NCI-H774 (cell line): ENCODE measurements at regions not wholly inside any gene's neighbourhood (a gene's known extent, or its start where the extent isn't known, plus 50 kb on each side); places are given as distances from the start of the nearest gene placed in this dataset.
"Not testable (repeated sequence)": the region's sequence is repeated elsewhere in the genome, so short reads cannot be mapped to it uniquely, and the experiment has no call there.

Experiments used
- DNase-seq: peaks from one replicate; lab custom pipeline; 2025; lab: John Stamatoyannopoulos, UW

DNA sequence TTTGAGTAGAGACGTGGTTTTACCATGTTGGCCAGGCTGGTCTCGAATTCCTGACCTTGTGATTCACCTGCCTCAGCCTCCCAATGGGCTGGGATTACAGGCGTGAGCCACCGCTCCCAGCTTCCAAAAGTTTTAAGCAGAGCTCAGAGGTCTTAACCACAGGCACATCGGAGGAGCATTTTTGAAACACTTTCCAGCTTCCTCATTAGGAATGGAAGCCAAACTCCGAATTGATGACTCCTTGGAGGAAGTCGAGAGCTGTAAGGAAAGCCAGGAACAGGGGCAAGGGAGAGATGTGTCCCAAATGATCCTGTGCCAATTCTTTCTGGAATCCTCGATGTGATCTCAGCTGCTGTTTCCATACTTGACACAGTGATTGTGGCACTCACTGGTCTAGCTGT, 56.2 kb upstream of the CCZ1B start:
- DNase-seq = not testable (repeated sequence)

DNA sequence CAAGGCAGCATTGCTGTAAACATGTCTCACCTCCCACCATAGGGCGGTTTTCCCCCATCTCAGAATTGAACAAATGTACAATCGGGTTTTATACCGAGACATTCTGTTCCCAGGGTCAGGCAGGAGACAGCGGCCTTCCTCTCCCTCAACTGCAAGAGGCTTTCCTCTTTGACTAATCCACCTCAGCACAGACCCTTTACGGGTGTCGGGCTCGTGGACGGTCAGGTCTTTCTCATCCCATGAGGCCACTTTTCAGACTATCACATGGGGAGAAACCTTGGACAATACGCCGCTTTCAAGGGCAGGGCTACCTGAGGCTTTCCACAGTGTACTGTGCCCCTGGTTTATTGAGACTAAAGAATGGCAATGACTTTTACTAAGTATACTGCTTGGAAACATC, 57.7 kb upstream of the CCZ1B start:
- not testable (repeated sequence) for DNase-seq

- no peak for DNase-seq
Measured at GRCh38 chr7:6886198-6886597, 60.1 kb upstream of the CCZ1B start.

DNA sequence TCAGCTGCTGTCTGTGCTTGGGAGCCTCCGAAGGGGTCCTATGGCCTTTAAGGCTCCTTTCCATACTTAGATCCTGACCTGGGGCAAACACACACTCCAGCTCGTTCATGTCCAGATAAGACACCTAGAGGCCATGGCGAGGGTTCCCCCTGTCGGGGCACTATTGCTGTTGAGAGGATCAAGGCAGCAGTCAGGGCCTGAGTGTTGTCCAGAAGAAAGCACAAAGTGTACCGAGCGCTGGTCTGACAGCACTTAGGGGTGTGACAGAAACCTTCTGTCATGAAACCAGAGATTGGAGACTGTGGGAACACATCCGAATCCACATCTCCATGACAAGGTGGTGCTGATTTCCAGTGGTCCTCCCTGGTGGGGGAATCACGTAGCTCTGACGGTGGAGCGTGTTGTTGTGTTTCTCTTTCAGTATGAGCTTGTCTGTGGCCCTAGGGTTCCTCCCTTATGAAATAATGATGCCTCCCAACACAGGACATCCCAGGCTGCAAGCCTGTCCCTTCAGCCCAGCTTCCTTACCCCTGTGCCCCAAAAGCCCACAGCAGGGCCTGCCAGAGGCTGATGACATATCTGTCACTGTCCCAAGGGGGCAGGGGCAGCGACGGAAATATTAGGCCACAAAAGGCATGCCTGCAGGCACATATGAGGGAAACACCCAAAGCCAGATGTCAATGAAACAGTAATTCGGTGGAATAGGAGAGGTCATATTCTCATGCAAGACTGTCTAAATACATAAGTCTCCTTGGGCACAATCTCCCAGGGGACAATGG, 62.4 kb upstream of the CCZ1B start:
- DNase-seq = not testable (repeated sequence)

DNA sequence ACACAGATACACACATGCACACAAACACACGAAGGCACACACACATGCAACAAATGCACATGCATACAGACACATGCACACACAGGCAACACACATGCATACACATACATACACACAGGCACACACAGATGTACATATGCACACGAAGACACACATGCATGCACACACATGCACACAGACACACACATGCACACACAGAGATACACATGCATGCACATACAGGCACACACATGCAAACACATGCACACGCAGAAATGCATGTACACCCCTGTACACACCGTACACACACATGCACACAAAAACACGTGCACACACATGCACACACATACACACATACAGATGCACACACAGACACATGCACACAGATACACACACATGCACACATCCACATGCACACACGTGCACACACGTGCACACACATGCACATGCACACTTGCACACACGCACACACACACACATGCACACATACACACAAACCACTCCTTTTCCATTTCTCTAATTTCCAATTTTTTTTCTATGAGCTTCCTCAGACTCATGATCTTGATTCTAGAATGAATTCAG, 63.3 kb upstream of the CCZ1B start:
- no peak for DNase-seq

DNA sequence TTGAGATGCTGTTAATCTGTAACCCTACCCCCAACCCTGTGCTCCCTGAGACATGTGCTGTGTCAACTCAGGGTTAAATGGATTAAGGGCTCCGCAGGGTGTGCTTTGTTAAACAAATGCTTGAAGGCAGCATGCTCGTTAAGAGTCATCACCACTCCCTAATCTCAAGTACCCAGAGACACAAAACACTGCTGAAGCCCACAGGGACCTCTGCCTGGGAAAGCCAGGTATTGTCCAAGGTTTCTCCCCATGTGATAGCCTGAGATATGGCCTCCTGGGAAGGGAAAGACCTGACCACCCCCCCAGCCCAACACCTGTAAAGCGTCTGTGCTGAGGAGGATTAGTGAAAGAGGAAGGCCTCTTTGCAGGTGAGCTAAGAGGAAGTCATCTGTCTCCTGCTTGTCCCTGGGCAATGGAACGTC, 76.0 kb upstream of the CCZ1B start:
- DNase-seq = not testable (repeated sequence)

GRCh38 chr7:6903289-6903688, 77.2 kb upstream of the CCZ1B start:
- not testable (repeated sequence) for DNase-seq

DNA sequence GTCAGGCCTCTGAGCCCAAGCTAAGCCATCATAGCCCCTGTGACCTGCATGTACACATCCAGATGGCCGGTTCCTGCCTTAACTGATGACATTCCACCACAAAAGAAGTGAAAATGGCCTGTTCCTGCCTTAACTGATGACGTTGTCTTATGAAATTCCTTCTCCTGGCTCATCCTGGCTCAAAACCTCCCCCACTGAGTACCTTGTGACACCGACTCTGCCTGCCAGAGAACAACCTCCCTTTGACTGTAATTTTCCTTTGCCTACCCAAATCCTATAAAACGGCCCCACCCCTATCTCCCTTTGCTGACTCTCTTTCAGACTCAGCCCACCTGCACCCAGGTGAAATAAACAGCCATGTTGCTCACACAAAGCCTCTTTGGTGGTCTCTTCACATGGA, 77.7 kb upstream of the CCZ1B start:
- DNase-seq = not testable (repeated sequence)

DNA sequence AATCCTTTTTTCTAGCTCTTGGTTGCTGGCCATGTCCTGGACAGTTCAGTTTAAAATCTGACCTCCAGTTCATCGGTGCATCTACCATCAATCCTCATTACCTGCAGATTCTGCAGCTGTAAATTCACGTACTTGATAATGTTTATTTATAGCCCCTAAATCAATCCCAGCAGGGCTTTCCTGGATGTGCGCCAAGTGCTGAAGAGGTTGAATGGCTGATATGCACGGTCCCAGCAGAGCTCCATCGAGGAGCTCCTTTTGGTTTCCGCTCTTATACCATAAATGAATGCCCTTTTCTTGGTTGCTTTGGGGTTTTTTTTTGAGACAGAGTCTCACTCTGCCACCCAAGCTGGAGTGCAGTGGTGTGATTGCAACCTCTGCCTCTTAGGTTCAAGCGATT, 91.2 kb upstream of the CCZ1B start:
- DNase-seq = no peak

DNA sequence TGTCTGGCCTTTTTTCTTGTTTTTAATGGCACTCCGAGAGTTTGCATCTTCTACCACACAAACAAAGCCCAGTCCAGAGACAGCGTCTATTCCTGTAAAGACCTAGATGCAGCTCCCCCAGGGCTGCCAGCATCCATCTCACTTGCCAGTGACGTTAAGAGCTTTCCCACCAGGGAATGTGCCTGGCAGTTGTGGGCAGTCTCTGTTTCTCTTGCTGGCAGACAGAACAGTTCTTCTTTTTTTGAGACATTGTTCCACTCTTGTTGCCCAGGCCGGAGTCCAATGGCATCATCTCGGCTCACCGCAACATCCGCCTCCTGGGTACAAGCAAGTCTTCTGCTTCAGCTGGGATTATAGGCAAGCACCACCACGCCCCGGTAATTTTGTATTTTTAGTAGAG, 93.1 kb upstream of the CCZ1B start:
- not testable (repeated sequence) for DNase-seq

GRCh38 chr7:6924523-6924922, 98.4 kb upstream of the CCZ1B start:
- not testable (repeated sequence) for DNase-seq

DNA sequence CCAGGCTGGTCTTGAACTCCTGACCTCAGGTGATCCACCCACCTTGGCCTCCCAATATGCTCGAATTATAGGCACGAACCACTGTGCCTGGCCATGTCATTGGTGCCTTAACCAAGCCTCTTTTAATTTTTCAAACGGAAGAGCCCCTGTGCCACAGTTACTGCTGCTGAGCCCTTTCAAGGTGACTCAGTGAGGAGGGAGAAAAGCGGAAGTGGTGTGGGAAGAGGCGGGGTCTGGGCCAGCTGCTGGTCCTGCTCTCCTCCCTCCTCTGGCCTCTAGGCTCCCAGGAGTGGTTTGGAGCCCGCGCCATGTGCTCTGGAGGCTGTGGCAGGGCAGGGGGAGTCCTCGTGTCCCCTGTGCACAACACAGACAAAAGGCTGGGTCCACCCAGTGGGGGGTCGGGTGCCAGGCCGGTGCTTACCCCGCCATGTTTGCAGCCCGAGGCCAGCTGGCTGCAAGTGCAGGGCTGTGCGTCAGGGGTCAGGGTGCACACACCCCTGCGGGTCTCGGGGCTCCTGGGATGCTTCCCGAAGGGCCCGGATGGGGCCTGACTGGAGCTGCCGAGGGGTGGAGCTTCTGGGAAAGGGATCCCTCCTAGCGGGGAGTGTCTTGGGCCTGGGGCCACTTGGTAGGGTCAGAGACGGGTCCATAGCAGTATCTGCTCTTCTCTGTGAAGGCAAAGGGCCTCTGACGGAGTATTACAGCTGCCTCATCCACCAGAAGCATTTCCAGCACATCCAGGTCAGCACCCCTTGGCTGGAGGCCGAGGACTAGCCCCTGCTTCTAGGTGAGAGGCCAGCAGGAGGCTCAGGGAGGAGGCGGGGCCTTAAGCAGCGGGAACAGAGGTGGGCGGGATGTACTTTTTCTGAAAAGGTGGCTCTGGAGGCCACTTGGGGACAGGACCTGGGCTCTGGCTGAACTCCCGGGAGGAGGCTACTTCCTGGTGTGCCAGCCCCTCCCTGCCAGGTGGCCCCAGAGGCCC, 100.4 kb upstream of the CCZ1B start:
- DNase-seq = not testable (repeated sequence)

DNA sequence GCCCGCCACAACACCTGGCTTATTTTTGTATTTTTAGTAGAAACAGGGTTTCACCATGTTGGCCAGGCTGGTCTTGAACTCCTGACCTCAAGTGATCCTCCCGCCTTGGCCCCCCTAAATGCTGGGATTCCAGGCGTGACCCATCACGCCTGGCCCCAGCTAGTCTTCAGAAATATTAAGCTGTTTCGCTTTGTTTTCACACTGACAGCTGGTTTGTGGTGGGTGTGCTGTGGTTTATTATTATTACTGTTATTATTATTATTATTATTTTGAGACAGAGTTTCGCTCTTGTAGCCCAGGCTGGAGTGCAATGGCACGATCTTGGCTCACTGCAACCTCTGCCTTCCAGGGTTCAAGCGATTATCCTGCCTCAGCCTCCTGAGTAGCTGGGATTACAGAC, 101.6 kb upstream of the CCZ1B start:
- DNase-seq = not testable (repeated sequence)

GRCh38 chr7:6929588-6929987, 103.5 kb upstream of the CCZ1B start:
- DNase-seq = not testable (repeated sequence)

DNA sequence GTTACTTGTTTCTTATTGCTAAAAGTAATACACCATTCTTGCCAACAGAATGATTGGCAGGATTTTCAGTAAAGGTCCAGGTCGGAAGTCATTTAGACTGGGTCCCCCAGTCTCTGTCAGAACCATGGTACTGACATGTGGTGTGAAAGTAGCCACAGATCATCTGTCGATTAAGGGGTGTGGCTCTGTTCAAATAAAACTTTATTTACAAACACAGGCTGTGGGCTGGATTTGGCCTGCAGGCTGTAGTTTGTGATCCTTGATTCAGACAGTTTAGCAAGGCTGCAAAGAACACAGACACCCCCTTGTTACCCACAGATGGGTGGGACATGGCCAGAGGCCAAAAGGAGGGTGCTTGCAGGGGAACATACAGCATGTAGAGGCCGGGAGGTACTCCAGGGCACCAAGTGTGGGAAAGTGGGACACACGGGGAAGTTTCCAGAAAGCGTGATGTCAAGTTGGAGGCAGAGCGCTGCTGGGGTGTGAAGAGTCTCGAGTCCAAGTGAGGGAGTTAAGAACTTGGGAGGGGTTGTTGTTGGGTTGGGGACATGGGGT, 104.1 kb upstream of the CCZ1B start:
- DNase-seq = not testable (repeated sequence)

- DNase-seq = not testable (repeated sequence)
Measured at GRCh38 chr7:6930787-6931186, 104.7 kb upstream of the CCZ1B start.

DNA sequence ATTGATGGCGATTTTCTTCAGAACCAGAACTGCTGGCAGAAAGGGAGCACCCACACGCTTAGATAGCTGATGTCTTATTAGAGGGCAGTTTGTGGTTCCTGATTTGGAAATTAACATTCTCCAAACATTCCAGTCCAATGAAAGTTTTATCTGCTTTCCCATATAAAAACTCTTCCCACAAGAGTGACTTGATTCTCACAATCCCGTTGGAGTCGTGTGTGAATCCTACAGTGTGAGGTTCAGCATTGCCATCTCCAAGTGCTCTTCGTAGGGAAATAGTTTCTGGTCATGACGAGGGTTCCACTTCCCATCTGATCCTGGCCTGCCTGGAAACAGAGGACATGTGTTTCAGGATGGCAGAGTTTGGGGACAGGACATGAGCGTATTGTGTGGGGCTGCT, 105.4 kb upstream of the CCZ1B start:
- not testable (repeated sequence) for DNase-seq

DNA sequence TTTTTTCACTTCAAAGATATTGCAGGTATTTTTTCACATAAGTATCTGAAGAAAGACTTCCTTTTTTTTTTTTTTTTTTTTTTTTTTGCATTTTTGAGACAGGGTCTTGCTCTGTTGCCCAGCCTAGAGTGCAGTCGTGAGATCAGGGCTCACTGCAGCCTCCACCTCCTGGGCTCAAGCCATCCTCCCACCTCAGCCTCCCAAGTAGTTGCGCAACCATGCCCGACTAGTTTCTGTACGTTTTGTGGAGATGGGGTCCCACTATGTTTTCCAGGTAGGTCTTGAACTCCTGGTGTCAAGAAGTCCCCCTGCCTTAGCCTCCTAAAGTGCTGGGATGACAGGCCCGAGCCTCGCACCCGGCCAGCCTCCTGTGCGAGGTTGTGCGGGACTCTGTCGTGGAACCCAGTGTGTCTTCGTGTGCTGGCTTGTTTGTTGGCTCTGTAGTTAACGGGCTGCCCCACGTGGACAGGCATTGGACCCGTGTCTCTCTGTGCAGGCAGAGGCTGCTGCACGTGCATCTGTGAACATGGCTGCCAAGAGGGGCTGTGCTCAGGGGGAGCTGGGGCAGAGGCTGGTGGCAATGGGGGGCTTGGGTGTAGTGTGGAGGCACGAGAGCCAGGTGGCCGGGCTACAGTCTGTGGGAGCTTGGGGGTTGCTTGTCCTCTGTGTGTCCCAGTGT, 108.0 kb upstream of the CCZ1B start:
- DNase-seq = not testable (repeated sequence)

GRCh38 chr7:6934981-6935380, 108.9 kb upstream of the CCZ1B start:
- no peak for DNase-seq

DNA sequence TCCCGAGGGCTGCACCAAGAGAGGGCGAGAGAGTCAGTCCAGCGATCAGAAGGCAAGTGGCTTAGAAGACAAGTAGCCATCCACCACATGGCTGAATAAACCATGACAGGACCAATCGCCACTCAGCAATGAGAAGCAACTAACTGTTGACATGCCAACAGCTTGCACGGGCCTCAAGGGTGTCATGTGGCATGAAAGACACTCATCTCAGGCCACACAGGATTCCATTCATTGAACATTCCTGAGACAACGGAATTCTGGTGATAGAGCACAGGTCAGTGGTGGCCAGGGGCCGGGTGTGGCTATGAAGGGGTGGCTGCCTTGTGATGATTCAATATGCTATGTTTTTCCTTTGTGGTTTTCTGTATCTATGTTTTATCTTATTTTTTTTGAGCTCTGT, 110.6 kb upstream of the CCZ1B start:
- not testable (repeated sequence) for DNase-seq

GRCh38 chr7:6937746-6938145, 111.7 kb upstream of the CCZ1B start:
- DNase-seq = not testable (repeated sequence)

GRCh38 chr7:6938284-6938683, 112.2 kb upstream of the CCZ1B start:
- DNase-seq = not testable (repeated sequence)
